ENCODE measurements at regions not wholly inside any gene's neighbourhood (a gene's known extent, or its start where the extent isn't known, plus 50 kb on each side); places are given as distances from the start of the nearest gene placed in this dataset.

DNA sequence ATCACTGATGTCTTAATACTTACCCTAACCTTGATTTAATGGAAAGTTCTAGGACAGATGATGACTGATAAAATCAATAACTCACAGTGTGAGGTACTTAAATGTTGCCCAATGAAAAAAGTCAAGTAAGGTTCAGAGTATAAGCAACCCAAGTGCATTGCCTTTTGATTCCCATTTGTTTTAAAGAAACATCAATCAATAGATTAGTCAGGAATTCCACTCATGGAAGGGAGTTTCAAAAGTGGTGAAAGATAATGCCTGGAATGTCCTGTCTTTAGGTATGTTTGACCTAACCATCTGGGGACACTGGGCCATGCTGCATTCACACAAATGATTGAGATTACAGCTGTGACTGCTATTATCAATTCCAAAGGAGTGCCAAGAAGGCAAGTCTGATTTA is 259.7 kb downstream of the PPARGC1A start:
- Histone ChIP-seq H2BK120ac (ENCODE audit: low read depth, low read length, poor library complexity, severe bottlenecking) (no peak overlapping the region), H3K27me3 (ENCODE audit: insufficient read depth, low read length) (no peaks in the 10 kb centered on the region), H4K5ac (ENCODE audit: insufficient read length, low read depth, low read length) (no peak overlapping the region), H3K14ac (ENCODE audit: insufficient read depth, low read length) (no peak overlapping the region), H3K56ac (ENCODE audit: insufficient read length, low read depth, low read length) (no peak overlapping the region), H3K79me1 (ENCODE audit: insufficient read depth, low read depth, low read length, poor library complexity, severe bottlenecking) (no peaks in the 10 kb centered on the region), H2BK12ac (ENCODE audit: insufficient read length, low read depth, low read length) (no peak overlapping the region), H2AFZ (ENCODE audit: low read length) (no peak overlapping the region), H3K27ac (ENCODE audit: insufficient read length, low read depth, low read length) (no peak overlapping the region), H2BK5ac (ENCODE audit: insufficient read length, low read length) (no peak overlapping the region), H3K18ac (ENCODE audit: insufficient read length, low read depth, low read length) (no peak overlapping the region), H3T11ph (ENCODE audit: low read length) (no peak overlapping the region), H2AK5ac (ENCODE audit: insufficient read length, low read length) (no peak overlapping the region), H3K79me2 (ENCODE audit: insufficient read depth, low read length) (no peaks in the 10 kb centered on the region), H3K23me2 (ENCODE audit: insufficient read length, low read depth, low read length, poor library complexity, severe bottlenecking) (no peaks in the 10 kb centered on the region), H4K91ac (ENCODE audit: insufficient read length, low read depth, low read length) (no peak overlapping the region), H3K23ac (ENCODE audit: insufficient read length, low read depth, low read length) (no peak overlapping the region), H2BK20ac (ENCODE audit: low read depth, low read length, poor library complexity, severe bottlenecking) (no peak overlapping the region), H3K4ac (ENCODE audit: low read depth, low read length) (no peak overlapping the region), H2BK15ac (ENCODE audit: low read depth, low read length) (no peak overlapping the region), H4K8ac (replicated peaks; ENCODE audit: insufficient read length, low read depth, low read length) (no peak overlapping the region), H4K20me1 (ENCODE audit: control insufficient read depth, insufficient read depth, insufficient read length) (no peaks in the 10 kb centered on the region), H3K4me2 (ENCODE audit: insufficient read depth, insufficient read length, low read length) (no peak overlapping the region), H3K9me3 (ENCODE audit: control insufficient read depth, low read depth, low read length) (no peaks in the 10 kb centered on the region), H3K4me1 (ENCODE audit: insufficient read depth, low read length) (no peaks in the 10 kb centered on the region; the same call in 1 of the 2 replicates), H3K9ac (ENCODE audit: extremely low read depth, insufficient read length, low read length) (no peak overlapping the region)
- H3K27ac Mint-ChIP-seq, result no peak overlapping the region
- TF ChIP-seq, protein P1, sequence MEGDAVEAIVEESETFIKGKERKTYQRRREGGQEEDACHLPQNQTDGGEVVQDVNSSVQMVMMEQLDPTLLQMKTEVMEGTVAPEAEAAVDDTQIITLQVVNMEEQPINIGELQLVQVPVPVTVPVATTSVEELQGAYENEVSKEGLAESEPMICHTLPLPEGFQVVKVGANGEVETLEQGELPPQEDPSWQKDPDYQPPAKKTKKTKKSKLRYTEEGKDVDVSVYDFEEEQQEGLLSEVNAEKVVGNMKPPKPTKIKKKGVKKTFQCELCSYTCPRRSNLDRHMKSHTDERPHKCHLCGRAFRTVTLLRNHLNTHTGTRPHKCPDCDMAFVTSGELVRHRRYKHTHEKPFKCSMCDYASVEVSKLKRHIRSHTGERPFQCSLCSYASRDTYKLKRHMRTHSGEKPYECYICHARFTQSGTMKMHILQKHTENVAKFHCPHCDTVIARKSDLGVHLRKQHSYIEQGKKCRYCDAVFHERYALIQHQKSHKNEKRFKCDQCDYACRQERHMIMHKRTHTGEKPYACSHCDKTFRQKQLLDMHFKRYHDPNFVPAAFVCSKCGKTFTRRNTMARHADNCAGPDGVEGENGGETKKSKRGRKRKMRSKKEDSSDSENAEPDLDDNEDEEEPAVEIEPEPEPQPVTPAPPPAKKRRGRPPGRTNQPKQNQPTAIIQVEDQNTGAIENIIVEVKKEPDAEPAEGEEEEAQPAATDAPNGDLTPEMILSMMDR (conservative IDR thresholded peaks at IDR 0.05), result no peak
- H3K27me3 Mint-ChIP-seq (ENCODE audit: low read depth), result no peaks in the 10 kb centered on the region
- H3K4me3 Mint-ChIP-seq, result no peak overlapping the region
- H3K4me1 Mint-ChIP-seq, result peaks cover 10 to 18% of the 10 kb centered on the region in 2 experiments
- no peaks in the 10 kb centered on the region; a peak in 1 of 7 replicates for H3K36me3 Mint-ChIP-seq (ENCODE audit: insufficient read depth in 1 of 3, low read depth in 3 of 3)
- no peak for DNase-seq
- H3K9me3 Mint-ChIP-seq, result peaks cover 0 to 3% of the 10 kb centered on the region in 2 experiments; a peak in 2 of 5 replicates
